ES-I3 (cell line): ENCODE measurements at regions not wholly inside any gene's neighbourhood (a gene's known extent, or its start where the extent isn't known, plus 50 kb on each side); places are given as distances from the start of the nearest gene placed in this dataset.

Source experiments
- H3K36me3 ChIP-seq: 2 replicates; pipeline ENCODE4 v1.6.1; 2013; ENCODE audit warnings: mild to moderate bottlenecking, low read length, control low read depth, moderate library complexity; ENCODE audit not compliant: insufficient read depth
- H3K4me1 ChIP-seq: 2 replicates; pipeline ENCODE4 v1.6.1; 2013; ENCODE audit warnings: mild to moderate bottlenecking, control low read depth, low read length; ENCODE audit not compliant: insufficient read depth
- H3K9ac ChIP-seq: 2 replicates; pipeline ENCODE4 v1.6.1; 2013; ENCODE audit warnings: low read depth, mild to moderate bottlenecking, low read length, moderate library complexity
- H3K9me3 ChIP-seq: 2 replicates; pipeline ENCODE4 v1.6.1; 2013; ENCODE audit warnings: mild to moderate bottlenecking, low read length, moderate library complexity; ENCODE audit not compliant: control insufficient read depth, insufficient read depth

DNA sequence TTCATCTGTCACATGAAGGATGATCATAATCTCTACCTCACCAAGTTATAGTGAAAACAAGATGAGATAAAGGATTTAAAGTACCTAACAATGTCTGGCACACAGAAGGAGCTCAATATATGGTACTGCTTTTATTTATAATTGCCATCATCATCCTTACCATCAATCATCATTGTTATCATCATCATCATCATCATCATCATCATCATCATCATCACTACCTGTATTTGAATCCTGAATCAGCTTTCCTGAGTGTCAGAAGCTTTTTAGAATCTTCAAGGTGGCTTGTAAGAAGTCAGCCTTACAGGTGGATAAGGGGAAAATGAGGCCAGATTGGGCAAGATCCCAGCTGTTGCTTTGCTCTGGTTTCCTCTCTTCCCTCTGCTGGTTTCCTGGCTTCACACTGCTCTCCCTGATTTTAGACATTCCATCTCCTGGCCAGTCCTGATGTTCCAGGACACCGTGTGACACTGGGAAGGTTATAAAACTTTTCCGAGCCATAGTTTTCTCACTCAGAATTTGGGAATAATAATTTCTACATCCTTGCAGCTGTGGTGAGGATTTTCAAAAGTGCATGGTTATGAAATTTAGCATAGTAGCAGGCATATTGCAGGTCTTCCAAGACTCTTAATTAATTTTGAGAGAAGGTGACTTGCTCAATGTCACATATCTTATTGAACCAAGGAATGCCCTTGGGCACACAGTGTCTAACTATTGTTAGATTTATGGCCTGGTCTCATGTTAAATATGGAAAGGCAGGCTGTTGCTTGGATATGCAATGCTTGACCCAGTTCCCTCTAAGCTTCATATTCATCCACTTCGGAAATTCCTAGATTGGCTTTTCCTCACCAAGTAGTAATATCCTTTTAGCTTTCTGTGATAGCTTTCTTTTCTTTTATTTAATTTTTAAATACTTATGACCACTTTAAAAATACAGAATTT, 160.7 kb downstream of the TMEM38B start:
- Histone ChIP-seq H3K36me3 (no peaks in the 10 kb centered on the region), H3K4me1 (0 out of 2 replicates have a peak, but pooled peaks cover 7% of the 10 kb centered on the region), H3K9me3 (no peaks in the 10 kb centered on the region), H3K9ac (no peak overlapping the region)

DNA sequence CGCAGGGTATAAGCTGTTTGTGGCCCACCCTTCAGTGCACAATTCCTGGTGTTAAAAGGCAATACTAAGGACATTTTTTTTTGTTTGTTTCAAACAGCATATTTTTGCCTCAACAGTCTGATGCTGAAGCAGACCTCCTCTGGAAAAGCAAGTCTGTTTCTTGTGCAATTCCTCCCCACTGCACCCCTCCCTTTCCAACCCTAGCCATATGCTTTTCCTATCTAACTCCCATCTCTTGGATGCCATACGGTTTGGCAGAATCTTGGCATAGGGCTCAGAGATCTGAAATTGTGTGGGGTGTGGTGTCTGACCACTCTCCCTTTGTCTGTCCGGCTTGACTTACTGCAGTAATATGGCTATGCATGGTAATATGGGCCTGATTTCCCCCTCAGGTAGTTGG, 161.6 kb downstream of the TMEM38B start:
- H3K36me3 ChIP-seq = no peaks in the 10 kb centered on the region
- H3K9ac ChIP-seq = no peak overlapping the region
- H3K9me3 ChIP-seq = no peaks in the 10 kb centered on the region
- H3K4me1 ChIP-seq = 0 out of 2 replicates have a peak, but pooled peaks cover 7% of the 10 kb centered on the region

DNA sequence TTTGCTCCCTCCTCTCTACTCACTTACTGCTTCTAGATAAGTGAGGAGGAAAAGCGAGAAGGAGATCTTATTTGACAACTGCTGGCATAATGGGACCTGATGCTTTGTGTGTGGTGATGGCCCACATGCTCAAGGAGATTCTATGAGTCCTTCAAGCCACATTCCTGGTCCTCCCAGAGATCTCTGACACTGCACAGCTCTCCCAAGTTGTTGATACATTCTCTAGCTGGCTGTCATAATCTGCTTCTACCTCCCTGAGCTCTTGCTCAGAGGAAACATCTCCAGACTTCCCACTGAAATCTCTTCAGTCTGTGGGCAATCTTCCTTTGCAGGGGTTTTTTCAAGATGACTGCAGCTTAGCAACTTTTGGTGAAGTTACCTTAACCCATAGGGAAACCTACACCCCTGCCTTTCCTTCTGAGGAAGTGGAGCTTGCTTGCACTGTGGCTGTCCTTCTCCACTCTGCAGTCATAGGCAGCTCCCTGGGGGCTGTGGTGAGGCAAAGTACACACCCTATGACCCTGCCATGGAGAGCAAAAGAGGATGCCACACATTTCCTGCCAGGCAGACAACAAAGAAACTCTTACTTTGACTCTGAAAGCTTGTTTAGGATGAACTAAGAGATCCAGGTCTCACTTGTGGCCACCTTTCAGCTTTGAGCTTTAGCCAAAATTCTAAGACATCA, 163.8 kb downstream of the TMEM38B start:
- Histone ChIP-seq H3K4me1 (0 out of 2 replicates have a peak, but pooled peaks cover 7% of the 10 kb centered on the region), H3K9ac (no peak overlapping the region), H3K36me3 (no peaks in the 10 kb centered on the region), H3K9me3 (no peaks in the 10 kb centered on the region)

DNA sequence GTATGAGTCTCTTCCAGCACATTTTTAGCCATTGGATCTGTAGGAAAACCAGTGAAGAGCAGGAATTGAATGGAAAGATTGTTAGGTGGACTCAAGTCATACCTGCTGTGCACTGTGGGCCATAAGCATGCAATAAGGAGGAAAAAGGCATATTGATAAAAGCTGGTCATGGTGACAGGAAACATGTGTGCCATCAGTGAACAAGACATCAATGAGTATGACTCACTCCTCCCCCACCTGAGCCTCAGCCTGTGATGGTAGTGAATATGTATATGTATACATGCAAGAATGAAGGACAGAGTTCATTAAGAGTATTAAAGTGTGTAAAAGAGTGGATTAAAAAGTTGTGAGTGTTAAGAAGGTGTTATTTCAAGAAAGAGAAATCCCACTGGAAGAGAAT, 164.5 kb downstream of the TMEM38B start:
- H3K9me3 ChIP-seq = no peaks in the 10 kb centered on the region
- no peak overlapping the region for H3K9ac ChIP-seq

GRCh38 chr9:105859428-105860091, 165.2 kb downstream of the TMEM38B start:
- 0 out of 2 replicates have a peak, but pooled peaks cover 7% of the 10 kb centered on the region for H3K4me1 ChIP-seq
- H3K9ac ChIP-seq = no peak overlapping the region
- H3K36me3 ChIP-seq = no peaks in the 10 kb centered on the region
- H3K9me3 ChIP-seq = no peaks in the 10 kb centered on the region

More for the DNA sequence above, 164.5 kb downstream of the TMEM38B start:
- Histone ChIP-seq H3K36me3 (no peaks in the 10 kb centered on the region), H3K4me1 (0 out of 2 replicates have a peak, but pooled peaks cover 7% of the 10 kb centered on the region)

GRCh38 chr9:105860516-105860915, 166.2 kb downstream of the TMEM38B start:
- H3K9ac ChIP-seq = no peak overlapping the region
- H3K4me1 ChIP-seq = peaks cover 7% of the 10 kb centered on the region; the same call in 1 of the 2 replicates
- no peaks in the 10 kb centered on the region for H3K36me3 ChIP-seq
- H3K9me3 ChIP-seq = no peaks in the 10 kb centered on the region

- H3K9ac ChIP-seq = no peak overlapping the region
- no peaks in the 10 kb centered on the region for H3K36me3 ChIP-seq
- H3K9me3 ChIP-seq = no peaks in the 10 kb centered on the region
- H3K4me1 ChIP-seq = peaks cover 7% of the 10 kb centered on the region; the same call in 1 of the 2 replicates
Measured at GRCh38 chr9:105861972-105862371, 167.6 kb downstream of the TMEM38B start.

DNA sequence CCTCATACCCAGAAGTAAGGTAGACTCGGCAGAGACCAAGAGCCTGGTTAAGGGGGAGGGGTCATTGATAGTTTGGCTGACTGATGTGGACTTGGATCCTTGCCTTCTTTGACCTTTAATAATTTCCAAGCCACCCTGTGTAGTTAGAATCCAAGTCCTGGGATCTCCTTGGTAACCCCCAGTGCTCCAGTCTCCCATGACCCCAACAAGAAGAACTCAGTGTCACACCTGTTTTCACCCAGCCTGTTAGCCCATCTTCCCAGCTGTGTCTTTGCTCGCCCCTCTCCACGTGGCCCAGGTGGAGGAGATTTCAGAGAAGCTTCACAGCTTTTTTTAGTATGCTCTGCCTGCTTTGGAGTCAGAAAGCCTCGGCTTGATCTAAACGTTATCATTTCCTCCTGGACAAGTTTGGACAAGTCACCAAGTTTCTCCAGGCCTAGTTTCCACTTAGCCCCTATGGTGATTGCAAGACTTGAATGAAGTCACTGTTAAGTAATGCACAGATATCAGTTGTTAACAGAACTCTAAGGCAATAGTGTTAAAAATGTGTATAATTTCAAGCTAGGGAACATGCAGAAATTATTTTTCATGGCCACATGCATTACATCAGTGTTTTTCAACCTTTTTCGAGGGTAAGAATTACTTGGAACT, 170.0 kb downstream of the TMEM38B start:
- H3K9me3 ChIP-seq = no peaks in the 10 kb centered on the region
- no peak overlapping the region for H3K9ac ChIP-seq
- H3K36me3 ChIP-seq = no peaks in the 10 kb centered on the region
- H3K4me1 ChIP-seq = no peaks in the 10 kb centered on the region; the same call in 1 of the 2 replicates

GRCh38 chr9:105865285-105865684, 170.9 kb downstream of the TMEM38B start:
- Histone ChIP-seq H3K36me3 (no peaks in the 10 kb centered on the region), H3K9me3 (no peaks in the 10 kb centered on the region), H3K4me1 (no peaks in the 10 kb centered on the region; the same call in 1 of the 2 replicates), H3K9ac (no peak overlapping the region)

- no peak overlapping the region for H3K9ac ChIP-seq
- H3K4me1 ChIP-seq = no peaks in the 10 kb centered on the region
- no peaks in the 10 kb centered on the region for H3K36me3 ChIP-seq
- no peaks in the 10 kb centered on the region for H3K9me3 ChIP-seq
Measured at GRCh38 chr9:105871540-105871939, 177.2 kb downstream of the TMEM38B start.

- Histone ChIP-seq H3K4me1 (no peaks in the 10 kb centered on the region), H3K36me3 (no peaks in the 10 kb centered on the region), H3K9me3 (no peaks in the 10 kb centered on the region), H3K9ac (no peak overlapping the region)
Measured at GRCh38 chr9:105873801-105874200, 179.5 kb downstream of the TMEM38B start.

DNA sequence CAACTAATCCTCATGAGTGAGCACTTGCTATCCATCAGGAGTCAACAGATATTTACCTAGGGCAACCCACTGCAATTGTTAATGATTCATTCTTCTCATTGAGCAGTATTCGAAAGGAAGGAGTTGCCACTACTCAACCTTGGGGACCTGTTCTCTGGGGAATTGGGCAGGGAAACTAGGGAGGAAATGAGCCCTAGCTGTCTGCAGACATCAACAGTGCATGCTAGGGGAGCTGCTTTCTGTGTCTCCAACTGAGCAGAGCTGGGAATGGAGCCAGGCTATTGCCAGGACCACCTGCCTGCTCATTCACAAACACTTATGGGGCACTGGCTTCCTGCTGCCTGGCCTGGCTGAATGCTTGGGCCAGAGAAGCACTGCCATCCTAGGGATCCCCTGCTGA, 183.4 kb downstream of the TMEM38B start:
- Histone ChIP-seq H3K4me1 (no peaks in the 10 kb centered on the region), H3K9ac (no peak overlapping the region), H3K9me3 (no peaks in the 10 kb centered on the region)

DNA sequence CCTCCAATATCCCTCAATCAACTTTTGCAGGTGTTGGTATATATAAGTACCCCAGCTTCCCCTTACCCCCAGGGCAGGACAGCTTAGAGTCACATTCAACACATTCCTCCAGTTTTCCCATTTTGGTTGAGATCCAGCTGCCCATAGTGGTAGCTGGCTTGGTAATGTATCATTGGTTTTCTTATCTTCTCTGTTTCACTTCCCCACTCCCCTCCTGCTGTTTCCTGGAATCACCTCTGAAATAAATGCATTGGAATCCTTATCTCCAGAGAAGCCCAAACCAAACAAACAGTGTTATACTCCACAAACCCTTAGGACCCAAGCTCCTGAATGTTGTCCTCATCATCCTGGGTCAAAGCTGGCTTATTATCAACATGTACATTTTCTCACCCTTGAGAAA, 184.8 kb downstream of the TMEM38B start:
- Histone ChIP-seq H3K36me3 (no peaks in the 10 kb centered on the region), H3K9ac (no peak overlapping the region), H3K4me1 (no peaks in the 10 kb centered on the region)

More for the DNA sequence above, 183.4 kb downstream of the TMEM38B start:
- H3K36me3 ChIP-seq = no peaks in the 10 kb centered on the region

DNA sequence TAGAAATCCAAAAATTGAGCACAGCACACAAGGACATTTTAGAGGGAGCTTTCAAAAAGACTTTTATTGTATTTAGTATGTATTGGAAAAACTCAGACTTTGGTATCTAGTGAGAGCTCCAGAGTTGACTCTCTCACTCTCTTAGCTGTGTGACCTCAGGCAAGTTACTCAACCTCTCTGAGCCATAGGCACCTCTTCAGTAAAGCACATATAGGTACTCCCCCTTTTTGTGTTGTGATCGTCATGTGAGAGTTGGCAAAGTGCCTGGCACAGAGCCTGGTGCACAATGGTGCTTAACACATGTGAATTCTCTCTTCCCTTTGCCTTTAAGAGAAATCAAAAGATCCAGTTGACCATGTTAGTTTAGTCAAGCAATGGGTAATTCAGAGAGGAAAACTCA, 186.2 kb downstream of the TMEM38B start:
- Histone ChIP-seq H3K4me1 (no peaks in the 10 kb centered on the region), H3K36me3 (no peaks in the 10 kb centered on the region), H3K9me3 (no peaks in the 10 kb centered on the region), H3K9ac (no peak overlapping the region)

More for the DNA sequence above, 184.8 kb downstream of the TMEM38B start:
- no peaks in the 10 kb centered on the region for H3K9me3 ChIP-seq
